Activated gamma-delta T cell treated with Interleukin-2 at 50 U/mL for 16 hours (primary cell): ENCODE measurements at regions not wholly inside any gene's neighbourhood (a gene's known extent, or its start where the extent isn't known, plus 50 kb on each side); places are given as distances from the start of the nearest gene placed in this dataset.
"Not testable (repeated sequence)": the region's sequence is repeated elsewhere in the genome, so short reads cannot be mapped to it uniquely, and the experiment has no call there.

Experiments
- DNase-seq: peaks from one replicate; pipeline ENCODE4 v3.0.0-alpha.2; 2020

DNA sequence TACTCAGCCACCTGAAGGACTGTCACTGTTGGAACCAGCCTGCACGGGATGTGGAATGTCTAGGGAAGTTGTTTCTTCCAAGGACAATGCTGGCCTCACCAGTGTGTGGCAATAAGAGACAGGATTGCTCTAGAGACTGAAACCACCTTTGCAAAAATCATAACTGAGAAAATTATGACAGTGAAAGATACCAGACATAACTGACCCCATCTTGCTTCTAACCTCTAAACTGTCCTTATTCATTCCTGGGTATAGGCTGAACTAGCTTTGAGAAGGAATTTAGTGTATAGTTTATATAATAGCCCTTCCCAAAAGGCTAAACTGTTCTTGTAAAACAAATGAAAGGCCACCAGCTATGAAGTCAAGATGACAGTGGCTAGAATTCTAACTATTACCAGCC lies 83.6 kb downstream of the IER5 start:
- DNase-seq: no peak

DNA sequence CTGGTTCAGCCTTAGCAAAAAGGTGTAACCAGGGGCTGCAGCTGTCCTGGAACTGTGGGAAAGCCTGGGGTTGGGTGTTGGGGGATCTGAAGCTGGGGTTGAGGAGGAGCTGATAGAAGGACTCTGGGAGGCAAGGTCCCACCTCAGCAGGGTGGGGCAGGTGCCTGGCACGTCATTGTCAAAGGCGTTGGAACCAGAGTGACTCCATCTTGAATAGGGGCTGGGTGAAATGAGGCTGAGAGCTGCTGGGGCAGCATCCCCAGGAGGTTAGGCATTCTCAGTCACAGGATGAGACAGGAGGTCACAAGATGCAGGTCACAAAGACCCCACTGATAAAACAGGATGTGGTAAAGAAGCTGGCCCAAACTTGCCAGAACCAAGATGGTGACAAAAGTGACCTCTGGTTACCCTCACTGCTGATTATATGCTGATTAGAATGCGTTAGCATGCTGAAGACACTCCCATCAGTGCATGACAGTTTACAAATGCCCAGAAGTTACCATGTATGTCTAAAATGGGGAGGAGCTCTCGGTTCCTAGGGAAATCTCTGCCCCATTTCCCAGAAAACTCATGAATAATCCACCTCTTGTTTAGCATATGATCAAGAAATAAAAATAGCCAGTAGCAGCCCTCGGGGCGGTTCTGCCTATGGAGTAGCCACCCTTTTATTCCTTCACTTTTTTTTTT lies 85.4 kb downstream of the IER5 start:
- DNase-seq: no peak

DNA sequence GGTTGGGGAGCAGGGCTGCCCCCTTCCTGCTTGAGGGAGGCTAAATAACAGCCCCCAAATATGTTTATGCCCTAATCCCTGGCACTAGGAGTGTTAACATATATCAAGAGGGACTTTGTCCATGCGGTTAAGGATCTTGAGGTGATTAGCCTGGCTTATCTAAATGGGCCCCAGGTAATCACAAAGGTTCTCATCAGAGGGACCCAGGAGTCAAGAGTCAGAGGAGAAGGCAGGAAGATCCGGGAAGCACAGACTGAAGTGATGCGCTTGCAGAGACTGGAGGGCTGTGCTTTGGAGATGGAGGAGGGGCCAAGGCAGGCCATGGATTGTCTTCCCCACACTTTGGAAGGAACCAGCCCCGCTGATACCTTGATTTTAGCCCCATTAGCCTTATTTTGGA lies 86.4 kb downstream of the IER5 start:
- DNase-seq: no peak

DNA sequence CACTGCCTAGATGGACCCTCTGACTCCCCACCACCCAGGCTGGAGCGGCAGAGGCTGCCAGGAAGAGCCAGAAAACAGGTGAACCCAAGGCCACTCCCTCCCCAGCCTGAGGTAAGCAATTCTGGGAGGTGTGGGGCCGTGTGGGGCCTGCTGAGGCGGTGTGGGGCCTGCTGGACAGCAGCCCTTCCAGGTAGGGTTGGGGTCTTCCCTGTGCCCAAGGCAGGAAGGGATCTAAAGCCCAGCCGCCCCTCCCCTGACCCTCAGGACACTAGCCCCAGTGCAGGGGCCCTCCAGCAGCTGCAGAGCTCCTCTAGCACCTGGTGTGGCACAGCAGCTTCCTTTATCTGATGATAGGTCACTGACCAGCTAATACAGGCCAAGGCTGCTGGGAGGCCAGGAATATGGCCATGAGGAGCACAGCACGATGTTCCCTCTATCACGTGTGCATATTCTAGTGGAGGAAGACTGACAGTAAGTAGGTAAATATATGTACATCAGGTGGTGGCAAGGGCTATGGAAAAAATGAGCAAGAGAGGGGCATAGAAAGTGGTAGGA lies 86.9 kb downstream of the IER5 start:
- no peak for DNase-seq

- no peak for DNase-seq
Observed at GRCh38 chr1:181175955-181176354, 87.5 kb downstream of the IER5 start.

DNA sequence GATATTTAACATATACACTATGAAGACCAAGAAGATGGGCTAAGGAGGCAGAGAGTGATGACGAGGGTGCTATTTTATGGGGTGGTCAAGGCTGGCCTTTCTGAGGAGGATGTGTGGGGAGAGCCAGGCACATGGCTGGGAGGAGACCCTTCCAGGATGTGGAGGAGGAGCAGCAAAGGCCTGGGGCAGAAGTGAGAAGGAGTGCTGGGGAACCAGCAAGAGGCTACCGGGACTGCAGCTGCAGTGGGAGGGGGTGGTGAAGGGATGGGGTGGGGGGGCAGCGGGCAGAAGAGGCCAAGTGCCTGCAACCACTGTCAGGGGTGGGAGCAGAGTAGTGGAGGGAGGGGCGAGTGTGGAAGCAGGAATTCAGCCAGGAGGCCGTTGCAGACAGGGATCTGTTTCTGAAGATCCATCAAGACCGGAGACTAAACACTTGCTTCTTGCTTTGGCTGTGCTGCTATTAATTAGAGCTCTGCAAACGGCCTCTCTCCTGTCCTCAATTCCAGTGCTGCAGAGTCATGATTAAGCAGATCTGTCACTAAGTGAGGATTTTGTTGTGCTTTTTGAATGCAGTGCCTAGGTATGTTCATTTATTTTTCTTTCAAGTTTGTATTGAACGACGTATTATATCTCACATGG lies 89.9 kb downstream of the IER5 start:
- no peak for DNase-seq

DNA sequence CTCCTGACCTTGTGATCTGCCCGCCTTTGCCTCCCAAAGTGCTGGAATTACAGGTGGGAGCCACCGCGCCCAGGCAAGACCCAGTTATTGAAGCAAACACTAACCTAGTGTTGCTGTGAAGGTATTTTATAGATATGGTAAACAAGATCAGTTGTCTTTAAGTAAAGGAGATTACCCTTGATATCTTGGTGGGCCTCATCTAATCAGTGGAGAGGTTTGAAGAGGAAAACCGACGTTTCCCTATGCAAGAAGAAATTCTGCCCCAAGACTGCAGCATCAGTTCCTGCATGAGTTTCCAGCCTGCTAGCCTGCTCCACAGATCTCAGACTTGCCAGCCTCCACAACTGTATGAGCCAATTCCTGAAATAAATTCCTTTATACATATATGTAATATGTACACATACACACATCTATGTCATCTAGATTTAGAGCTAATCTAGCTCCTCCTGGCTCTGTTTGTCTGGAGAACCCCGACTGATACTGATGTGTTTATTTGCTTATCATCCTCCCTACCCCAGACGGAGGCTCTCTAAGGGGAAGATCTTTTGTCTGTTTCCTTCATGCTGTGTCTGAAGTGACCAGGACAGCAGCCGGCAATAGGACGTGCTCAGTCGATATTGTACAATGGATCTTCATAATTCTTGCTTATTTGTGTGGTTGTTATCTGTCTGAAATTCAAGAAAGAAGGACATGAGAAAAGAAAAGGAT lies 90.9 kb downstream of the IER5 start:
- no peak for DNase-seq

- no peak for DNase-seq
Observed at GRCh38 chr1:181179987-181180365, 91.5 kb downstream of the IER5 start.

GRCh38 chr1:181180407-181181031 lies 92.0 kb downstream of the IER5 start:
- no peak for DNase-seq

- no peak for DNase-seq
Observed at GRCh38 chr1:181181792-181182585, 93.5 kb downstream of the IER5 start.

DNA sequence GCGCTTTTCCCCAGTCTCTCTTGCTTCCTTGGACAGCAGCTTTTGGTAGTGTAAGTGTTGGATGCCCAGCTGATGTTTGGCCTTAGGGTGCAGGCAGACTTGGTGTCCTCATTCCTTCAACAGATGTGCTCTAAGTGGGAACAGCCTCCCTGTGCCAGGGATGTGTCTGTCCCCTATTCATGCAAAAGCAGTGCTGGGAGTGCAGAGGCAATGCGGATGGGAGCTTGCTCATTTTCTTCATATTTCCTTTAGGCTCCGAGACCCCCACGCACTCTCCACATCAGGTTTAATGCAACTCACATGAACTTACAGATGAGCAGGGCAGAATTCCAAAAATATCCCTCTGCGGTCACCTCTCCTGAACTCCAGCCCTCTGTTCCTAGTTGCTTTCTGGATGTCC lies 96.1 kb downstream of the IER5 start:
- DNase-seq: no peak

- no peak for DNase-seq
Observed at GRCh38 chr1:181185461-181185860, 97.0 kb downstream of the IER5 start.

GRCh38 chr1:181186133-181186532 lies 97.6 kb downstream of the IER5 start:
- DNase-seq: not testable (repeated sequence)

GRCh38 chr1:181187337-181188126 lies 99.0 kb downstream of the IER5 start:
- no peak for DNase-seq

- DNase-seq: no peak
Observed at GRCh38 chr1:181189245-181189644, 100.7 kb downstream of the IER5 start.

DNA sequence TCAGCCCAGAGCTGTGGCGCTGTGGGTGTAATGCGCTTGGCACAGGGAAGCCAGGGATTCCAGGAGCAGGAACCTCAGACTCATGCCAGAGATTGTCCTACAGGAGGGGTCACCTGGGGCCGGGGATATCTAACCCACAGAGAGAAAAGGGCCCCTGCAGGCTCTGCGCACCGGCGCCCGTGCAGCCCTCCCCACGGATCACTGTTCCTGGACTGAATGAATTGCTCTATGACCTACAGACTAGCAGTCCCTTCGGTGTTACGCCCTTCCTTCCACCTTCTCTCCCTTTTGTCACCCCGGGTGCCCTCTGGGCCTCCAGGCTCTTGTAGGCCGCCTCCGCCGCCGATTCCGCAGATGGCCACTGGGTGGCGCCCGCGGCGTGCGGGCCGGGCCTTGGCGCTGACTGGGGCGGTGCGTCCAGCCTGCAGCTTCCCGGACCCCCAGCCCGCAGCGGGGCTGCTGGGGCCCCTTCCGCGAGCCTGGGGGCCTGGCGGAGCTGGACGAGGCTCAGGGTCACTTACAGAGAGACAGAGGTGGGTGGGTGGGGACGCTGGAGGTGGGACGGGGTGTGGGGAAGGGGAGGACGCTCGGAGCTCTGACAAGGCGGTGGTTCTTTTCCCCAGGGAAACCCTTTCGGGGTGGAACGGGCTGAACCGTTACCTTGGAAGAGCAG lies 101.3 kb downstream of the IER5 start:
- peak; percentile 68 for DNase-seq

DNA sequence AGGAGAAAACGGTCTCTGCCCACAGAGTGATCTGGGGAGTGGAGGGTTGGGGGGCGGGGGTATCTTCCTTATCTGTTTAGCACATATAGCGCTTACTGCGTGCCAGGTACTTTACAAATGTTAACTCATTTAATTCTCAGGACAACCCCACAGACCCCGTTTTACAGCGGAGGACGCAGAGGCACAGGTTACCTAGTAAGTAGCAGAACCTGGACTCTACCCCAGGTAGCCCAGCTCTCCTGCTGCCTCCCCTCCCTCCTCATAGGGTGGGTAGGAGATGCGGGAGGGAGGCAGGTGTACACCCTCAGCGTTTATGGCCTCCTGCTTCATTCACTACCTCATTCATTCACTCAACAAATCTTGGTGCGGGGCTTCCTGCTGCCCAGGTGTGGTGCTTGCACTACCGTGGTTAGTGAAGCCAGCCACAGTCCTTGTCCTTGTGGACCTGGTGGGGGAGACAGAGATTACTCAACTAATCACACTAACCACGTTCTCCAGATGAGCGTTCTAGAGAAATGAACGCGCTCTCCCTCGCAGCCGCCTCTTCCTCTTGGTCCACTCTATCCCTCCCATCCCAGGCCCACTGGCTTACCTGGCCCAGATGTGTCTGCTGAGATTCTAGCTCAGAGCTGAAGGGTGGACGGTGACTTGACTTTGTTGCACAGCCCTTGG lies 102.0 kb downstream of the IER5 start:
- no peak for DNase-seq

DNA sequence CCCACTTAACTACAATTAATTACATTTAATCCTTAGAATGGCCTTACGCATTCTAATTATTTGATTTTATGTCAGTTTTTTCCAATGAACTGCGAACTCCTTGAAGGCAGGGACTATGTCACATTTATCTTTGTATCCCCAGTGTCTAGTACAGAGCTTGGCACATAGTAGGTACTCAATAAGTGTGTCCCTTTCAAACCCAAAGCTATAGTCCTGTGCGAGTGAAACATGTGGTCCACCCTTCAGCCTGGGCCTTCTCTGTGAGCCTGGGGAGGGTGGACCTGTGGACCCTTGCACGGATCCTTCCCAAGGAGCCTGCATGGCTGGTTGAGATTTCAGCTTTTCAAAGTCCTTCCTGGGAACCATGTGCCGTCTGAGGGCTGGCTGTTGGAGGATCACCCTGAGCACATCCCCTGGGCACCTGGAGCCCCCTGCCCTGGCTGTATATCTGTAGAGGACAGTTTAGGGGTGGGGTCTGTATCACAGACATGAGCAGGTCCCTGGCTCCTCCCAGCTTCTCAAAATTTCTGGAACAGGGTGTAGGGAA lies 103.1 kb downstream of the IER5 start:
- no peak for DNase-seq

DNA sequence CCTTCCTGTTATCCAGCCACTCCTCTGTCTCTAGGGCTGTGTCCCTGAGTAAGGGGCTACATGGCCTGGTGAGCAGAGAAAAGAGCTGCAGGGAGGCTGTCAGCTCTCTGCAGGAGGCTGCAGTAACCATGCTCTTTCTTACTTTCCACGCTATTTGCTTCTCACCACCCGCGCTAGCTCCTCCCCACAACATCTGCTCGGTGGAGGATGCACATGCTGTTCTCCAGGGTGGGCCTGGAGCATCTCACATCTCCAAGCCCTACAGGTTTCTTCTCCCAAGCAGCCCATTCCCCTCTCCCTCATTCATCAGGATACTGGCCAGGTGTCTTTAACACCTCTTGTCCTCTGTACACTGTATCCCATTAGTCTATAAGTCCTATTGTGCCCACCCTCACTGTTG lies 103.8 kb downstream of the IER5 start:
- DNase-seq: no peak

- no peak for DNase-seq
Observed at GRCh38 chr1:181202986-181203555, 114.6 kb downstream of the IER5 start.
